Muscle layer of colon (tissue), 2 donors: ENCODE measurements at regions not wholly inside any gene's neighbourhood (a gene's known extent, or its start where the extent isn't known, plus 50 kb on each side); places are given as distances from the start of the nearest gene placed in this dataset.

ENCODE experiments used
- H3K27ac ChIP-seq: one replicate; pipeline ENCODE4 v1.7.0; 2013; ENCODE audit warnings: low read depth, mild to moderate bottlenecking, low read length, moderate library complexity
- H3K27me3 ChIP-seq, 2 donors: one replicate each; pipeline ENCODE4 v1.7.0; 2013; ENCODE audit warnings: low read length in 2 of 2, mild to moderate bottlenecking in 2 of 2; ENCODE audit not compliant: insufficient read depth in 2 of 2, control insufficient read depth in 1 of 2
- H3K36me3 ChIP-seq: one replicate; pipeline ENCODE4 v1.7.0; 2013; ENCODE audit warnings: mild to moderate bottlenecking, low read length; ENCODE audit not compliant: insufficient read depth
- H3K4me1 ChIP-seq: one replicate; pipeline ENCODE4 v1.7.0; 2013; ENCODE audit warnings: mild to moderate bottlenecking, low read length; ENCODE audit not compliant: insufficient read depth
- H3K4me3 ChIP-seq, 2 donors: one replicate each; pipeline ENCODE4 v1.7.0; 2013; ENCODE audit warnings: low read length in 2 of 2, low read depth in 1 of 2, mild to moderate bottlenecking in 1 of 2, moderate library complexity in 1 of 2
- H3K9ac ChIP-seq: one replicate; pipeline ENCODE4 v1.7.0; 2013; ENCODE audit warnings: low read length
- H3K9me3 ChIP-seq: one replicate; pipeline ENCODE4 v1.7.0; 2013; ENCODE audit warnings: mild to moderate bottlenecking, low read length
- donor health status: abdominal sarcoma.
- donor health status: Adenocarcinoma of cecum.

GRCh38 chr1:118791094-118791691 lies 196.9 kb downstream of the TBX15 start:
- Histone ChIP-seq H3K9me3 (no peaks in the 10 kb centered on the region), H3K4me3 (no peak overlapping the region), H3K36me3 (no peaks in the 10 kb centered on the region), H3K27me3 (no peaks in the 10 kb centered on the region), H3K4me1 (no peaks in the 10 kb centered on the region), H3K27ac (no peak overlapping the region), H3K9ac (no peak overlapping the region)

GRCh38 chr1:118788463-118788862 lies 199.7 kb downstream of the TBX15 start:
- no peak overlapping the region for H3K4me3 ChIP-seq
- no peaks in the 10 kb centered on the region for H3K27me3 ChIP-seq
- H3K36me3 ChIP-seq = no peaks in the 10 kb centered on the region
- H3K27ac ChIP-seq = no peak overlapping the region
- no peaks in the 10 kb centered on the region for H3K9me3 ChIP-seq
- no peaks in the 10 kb centered on the region for H3K4me1 ChIP-seq
- H3K9ac ChIP-seq = no peak overlapping the region

- Histone ChIP-seq H3K4me3 (no peak overlapping the region), H3K36me3 (no peaks in the 10 kb centered on the region), H3K27me3 (no peaks in the 10 kb centered on the region), H3K9ac (no peak overlapping the region), H3K4me1 (no peaks in the 10 kb centered on the region), H3K27ac (no peak overlapping the region), H3K9me3 (no peaks in the 10 kb centered on the region)
Measured at GRCh38 chr1:118786454-118787155, 201.5 kb downstream of the TBX15 start.

- no peaks in the 10 kb centered on the region for H3K27me3 ChIP-seq
- no peaks in the 10 kb centered on the region for H3K4me1 ChIP-seq
- no peaks in the 10 kb centered on the region for H3K36me3 ChIP-seq
- no peak overlapping the region for H3K9ac ChIP-seq
- H3K4me3 ChIP-seq = no peak overlapping the region
- H3K27ac ChIP-seq = no peak overlapping the region
- no peaks in the 10 kb centered on the region for H3K9me3 ChIP-seq
Measured at GRCh38 chr1:118785246-118785645, 202.9 kb downstream of the TBX15 start.

GRCh38 chr1:118783095-118783758 lies 204.9 kb downstream of the TBX15 start:
- Histone ChIP-seq H3K27me3 (no peaks in the 10 kb centered on the region), H3K9me3 (no peaks in the 10 kb centered on the region), H3K27ac (no peak overlapping the region), H3K9ac (no peak overlapping the region), H3K4me3 (no peak overlapping the region), H3K36me3 (no peaks in the 10 kb centered on the region), H3K4me1 (no peaks in the 10 kb centered on the region)

GRCh38 chr1:118773656-118774055 lies 214.5 kb downstream of the TBX15 start:
- Histone ChIP-seq H3K9ac (no peak overlapping the region), H3K9me3 (no peaks in the 10 kb centered on the region), H3K4me3 (no peak overlapping the region), H3K27ac (no peak overlapping the region), H3K27me3 (no peaks in the 10 kb centered on the region), H3K36me3 (no peaks in the 10 kb centered on the region), H3K4me1 (no peaks in the 10 kb centered on the region)

- Histone ChIP-seq H3K27ac (no peak overlapping the region), H3K36me3 (no peaks in the 10 kb centered on the region), H3K9me3 (peaks cover 7% of the 10 kb centered on the region), H3K4me3 (no peak overlapping the region), H3K27me3 (no peaks in the 10 kb centered on the region), H3K9ac (no peak overlapping the region), H3K4me1 (no peaks in the 10 kb centered on the region)
Measured at GRCh38 chr1:118767971-118768370, 220.2 kb downstream of the TBX15 start.

- H3K9me3 ChIP-seq = no peaks in the 10 kb centered on the region
- no peaks in the 10 kb centered on the region for H3K4me1 ChIP-seq
- H3K9ac ChIP-seq = no peak overlapping the region
- H3K27ac ChIP-seq = no peak overlapping the region
- no peaks in the 10 kb centered on the region for H3K27me3 ChIP-seq
- H3K4me3 ChIP-seq = no peak overlapping the region
- H3K36me3 ChIP-seq = no peaks in the 10 kb centered on the region
Measured at GRCh38 chr1:118753976-118754375, 234.2 kb downstream of the TBX15 start.

GRCh38 chr1:118751166-118751565 lies 237.0 kb downstream of the TBX15 start:
- no peak overlapping the region for H3K27ac ChIP-seq

GRCh38 chr1:118744420-118744819 lies 243.7 kb downstream of the TBX15 start:
- Histone ChIP-seq H3K9me3 (no peaks in the 10 kb centered on the region), H3K9ac (no peak overlapping the region), H3K27ac (no peak overlapping the region), H3K36me3 (no peaks in the 10 kb centered on the region), H3K4me1 (no peaks in the 10 kb centered on the region), H3K4me3 (no peak overlapping the region), H3K27me3 (no peaks in the 10 kb centered on the region)

More at GRCh38 chr1:118751166-118751565, 237.0 kb downstream of the TBX15 start:
- H3K27me3 ChIP-seq = no peaks in the 10 kb centered on the region
- no peak overlapping the region for H3K9ac ChIP-seq
- no peak overlapping the region for H3K4me3 ChIP-seq
- no peaks in the 10 kb centered on the region for H3K36me3 ChIP-seq
- H3K4me1 ChIP-seq = no peaks in the 10 kb centered on the region
- H3K9me3 ChIP-seq = no peaks in the 10 kb centered on the region

GRCh38 chr1:118739501-118739900 lies 248.6 kb downstream of the TBX15 start:
- H3K4me3 ChIP-seq = no peak overlapping the region
- H3K9me3 ChIP-seq = no peaks in the 10 kb centered on the region
- no peaks in the 10 kb centered on the region for H3K27me3 ChIP-seq
- no peak overlapping the region for H3K27ac ChIP-seq
- H3K9ac ChIP-seq = no peak overlapping the region
- no peaks in the 10 kb centered on the region for H3K36me3 ChIP-seq
- no peaks in the 10 kb centered on the region for H3K4me1 ChIP-seq
